Activated T-helper 9 cell treated with anti-CD3 and anti-CD28 coated beads, Interleukin-2, amount 50 U/mL, for 16 hours (primary cell): ENCODE measurements at regions not wholly inside any gene's neighbourhood (a gene's known extent, or its start where the extent isn't known, plus 50 kb on each side); places are given as distances from the start of the nearest gene placed in this dataset.

Experiments
- DNase-seq: peaks from one replicate; pipeline ENCODE4 v3.0.0-alpha.2; 2020; ENCODE audit warnings: low read depth

GRCh38 chr10:45198486-45199204 is 116.8 kb downstream of the OR13A1 start:
- no peak for DNase-seq

- no peak for DNase-seq
These were observed 116.1 kb downstream of the OR13A1 start for GRCh38 chr10:45199205-45199740.

GRCh38 chr10:45201271-45201670 is 114.1 kb downstream of the OR13A1 start:
- no peak for DNase-seq

DNA sequence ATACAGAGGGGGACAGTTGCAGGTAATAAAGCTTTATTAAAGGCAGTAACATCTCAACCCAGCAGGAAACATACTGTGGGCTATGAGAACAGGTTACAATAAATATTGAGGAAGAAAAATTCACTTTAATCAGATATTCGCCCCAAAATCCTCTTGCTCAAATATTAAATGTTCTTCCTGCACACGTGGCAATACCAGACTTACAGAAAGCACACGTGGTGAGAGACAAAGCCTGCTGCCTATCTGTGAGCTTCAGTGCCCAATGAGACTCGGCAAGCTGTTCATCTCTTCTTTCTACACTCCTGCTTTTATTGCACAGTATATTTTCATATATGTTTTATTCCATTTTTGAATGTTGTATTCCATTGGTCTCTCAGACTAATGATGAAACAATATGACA is 113.2 kb downstream of the OR13A1 start:
- DNase-seq: no peak

- no peak for DNase-seq
These were observed 110.2 kb downstream of the OR13A1 start for GRCh38 chr10:45204954-45205775.

DNA sequence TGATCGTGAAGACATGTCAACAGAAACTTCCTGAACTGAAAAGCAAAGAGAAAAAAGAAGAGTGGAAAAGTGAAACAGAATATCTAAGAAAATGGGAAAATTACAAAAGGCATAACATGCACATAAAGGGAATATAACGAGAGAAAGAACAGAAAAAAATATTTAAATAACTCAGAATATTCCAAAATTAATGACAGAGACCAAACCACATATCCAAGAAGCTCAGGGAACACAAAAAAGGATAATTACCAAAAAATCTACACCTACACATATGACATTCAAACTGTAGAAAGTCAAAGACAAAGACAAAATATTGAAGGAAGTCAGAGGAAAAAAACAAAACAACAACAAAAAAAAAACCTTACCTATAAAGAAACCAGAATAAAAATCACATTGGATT is 105.5 kb downstream of the OR13A1 start:
- no peak for DNase-seq

GRCh38 chr10:45211576-45211975 is 103.8 kb downstream of the OR13A1 start:
- DNase-seq: no peak

DNA sequence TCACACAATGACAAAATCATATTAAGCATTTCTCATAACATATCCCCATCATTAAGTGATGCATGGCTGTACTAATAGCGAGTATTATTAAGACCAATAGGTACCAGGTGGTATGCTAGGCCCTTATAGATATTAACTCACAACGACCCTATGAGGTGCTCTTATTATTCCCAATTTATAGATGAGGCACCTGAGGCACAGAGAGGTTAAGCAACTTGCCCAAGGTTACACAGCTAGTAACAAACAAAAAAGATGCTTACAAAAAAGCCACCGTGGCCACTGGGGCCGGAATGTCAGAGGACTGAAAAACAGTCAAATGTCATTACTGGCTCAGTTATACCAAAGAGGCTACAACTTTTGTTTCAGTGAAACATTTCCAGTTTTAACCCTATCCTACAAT is 96.0 kb downstream of the OR13A1 start:
- no peak for DNase-seq

DNA sequence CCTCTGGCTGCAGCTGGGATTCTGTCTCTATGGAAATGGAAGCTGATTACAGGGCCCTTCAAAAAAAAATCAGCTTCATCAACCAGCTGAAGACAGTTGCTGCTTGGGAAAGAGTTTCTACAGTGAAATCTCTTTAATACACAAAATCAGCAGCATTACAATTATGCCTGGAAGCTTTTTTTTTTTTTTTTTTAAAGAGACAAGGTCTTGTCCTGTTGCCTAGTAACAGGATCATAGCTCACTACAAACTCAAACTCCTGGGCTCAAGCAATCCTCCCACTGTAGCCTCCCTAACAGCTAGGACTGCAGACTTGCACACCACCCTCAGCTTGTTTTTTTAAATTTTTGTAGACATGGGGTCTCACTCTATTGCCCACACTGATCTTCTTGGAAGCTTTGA is 94.5 kb downstream of the OR13A1 start:
- DNase-seq: no peak

GRCh38 chr10:45224219-45224841 is 91.1 kb downstream of the OR13A1 start:
- DNase-seq: no peak

DNA sequence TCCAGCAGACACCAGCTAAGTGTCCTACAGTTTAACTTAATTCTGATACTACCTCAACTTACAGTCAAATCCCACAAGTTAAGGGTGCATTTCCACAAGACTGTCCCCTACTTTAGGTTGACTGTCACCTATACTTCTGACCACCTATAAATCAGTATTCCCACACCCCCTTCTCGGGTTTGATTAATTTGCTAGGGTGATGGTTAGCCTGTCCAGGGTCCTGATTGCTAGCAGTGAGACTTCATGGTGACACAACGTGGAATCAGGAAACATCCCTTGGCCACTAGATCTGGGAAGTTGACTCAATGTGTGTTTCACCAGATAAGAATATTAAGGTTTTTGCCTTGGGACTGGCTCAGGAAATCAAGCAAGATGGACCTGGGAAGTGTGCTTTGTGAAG is 88.4 kb downstream of the OR13A1 start:
- no peak for DNase-seq

- no peak for DNase-seq
These were observed 88.0 kb downstream of the OR13A1 start for GRCh38 chr10:45227456-45227855.

DNA sequence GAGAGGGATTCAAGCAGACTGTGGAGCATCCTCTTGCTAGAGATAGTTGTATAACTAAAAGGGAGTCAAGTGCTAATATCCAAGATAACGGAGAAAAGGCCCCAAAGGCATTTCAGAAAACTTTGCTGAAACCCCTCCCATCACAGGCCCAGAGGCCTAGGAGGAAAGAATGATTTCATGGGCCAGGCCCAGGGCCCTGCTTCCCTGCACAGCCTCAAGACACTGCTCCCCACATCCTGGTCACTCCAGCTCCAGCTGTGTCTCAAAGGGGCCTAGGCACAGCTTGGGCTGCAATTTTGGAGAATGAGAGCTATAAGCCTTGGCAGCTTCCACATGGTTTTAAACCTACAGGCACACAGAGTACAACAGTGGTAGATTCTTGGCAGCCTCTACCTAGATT is 85.6 kb downstream of the OR13A1 start:
- no peak for DNase-seq

DNA sequence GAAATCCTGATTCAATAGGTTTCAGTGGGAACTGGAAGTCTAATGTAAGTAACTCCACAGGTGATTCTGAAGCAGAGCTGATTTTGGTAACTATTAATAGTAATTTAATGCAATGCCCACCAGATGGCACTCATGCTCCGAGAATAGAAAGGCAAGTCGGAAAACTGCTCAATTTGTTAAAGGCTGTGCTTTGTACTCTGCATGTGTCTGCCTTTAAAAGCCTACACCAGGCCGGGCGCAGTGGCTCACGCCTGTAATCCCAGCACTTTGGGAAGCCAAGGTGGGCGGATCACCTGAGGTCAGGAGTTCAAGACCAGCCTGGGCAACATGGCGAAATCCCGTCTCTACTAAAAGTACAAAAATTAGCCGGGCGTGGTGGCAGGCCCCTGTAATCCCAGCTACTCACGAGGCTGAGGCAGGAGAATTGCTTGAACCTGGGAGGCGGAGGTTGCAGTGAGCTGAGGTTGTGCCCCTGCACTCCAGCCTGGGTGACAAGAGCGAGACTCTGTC is 80.1 kb downstream of the OR13A1 start:
- DNase-seq: peak; percentile 13

- DNase-seq: no peak
These were observed 79.6 kb downstream of the OR13A1 start for GRCh38 chr10:45235798-45236220.

GRCh38 chr10:45238896-45239295 is 76.5 kb downstream of the OR13A1 start:
- DNase-seq: no peak

DNA sequence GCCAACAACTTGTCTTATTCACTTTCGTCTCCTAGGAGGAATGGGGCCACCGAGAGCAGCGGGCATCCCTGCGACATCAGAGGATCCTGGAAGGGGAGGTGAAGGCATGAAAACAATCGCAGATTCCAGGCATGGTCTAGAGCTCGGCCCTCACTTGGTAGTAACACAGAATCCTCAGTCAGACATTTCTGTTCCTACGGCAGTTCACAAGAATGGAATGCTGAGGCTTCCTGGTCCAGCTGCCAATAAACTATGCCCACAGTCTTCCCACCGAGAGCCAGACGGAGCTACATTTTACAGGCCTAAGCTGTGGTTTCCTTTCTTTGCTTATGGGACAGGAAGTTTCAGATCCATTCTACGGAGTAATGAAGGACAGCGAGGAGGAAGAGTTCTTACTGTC is 75.8 kb downstream of the OR13A1 start:
- no peak for DNase-seq

DNA sequence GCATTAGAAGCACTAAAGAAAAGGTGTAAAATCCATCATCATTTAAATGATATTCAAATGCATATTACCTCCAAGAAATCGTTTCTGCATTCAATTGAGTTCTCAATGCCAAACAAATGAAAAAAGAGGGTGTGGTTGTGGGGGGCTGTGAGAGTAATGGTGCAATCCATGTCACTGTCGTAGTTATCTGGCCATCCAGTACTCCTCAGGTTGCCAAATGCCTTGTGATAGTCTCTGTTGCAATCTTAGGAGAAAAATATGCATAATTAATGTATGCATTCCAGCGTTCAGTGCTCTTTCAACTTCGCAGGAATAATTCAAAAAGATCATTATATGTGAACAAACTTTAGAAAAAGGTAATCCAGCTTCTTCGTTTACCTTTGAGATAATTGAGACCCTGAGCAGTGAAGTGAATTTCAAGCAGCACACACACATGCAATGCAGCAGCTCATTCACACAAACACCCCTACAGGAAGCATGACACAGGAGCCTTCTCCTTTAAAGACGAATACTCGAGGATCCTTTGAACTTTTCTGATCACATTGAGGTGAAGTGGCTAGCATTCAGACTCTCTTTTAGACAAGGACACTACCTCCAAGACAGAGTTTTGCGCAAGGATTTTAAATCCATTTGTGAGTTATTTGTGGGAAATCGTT is 73.4 kb downstream of the OR13A1 start:
- no peak for DNase-seq

GRCh38 chr10:45243261-45243660 is 72.1 kb downstream of the OR13A1 start:
- no peak for DNase-seq

DNA sequence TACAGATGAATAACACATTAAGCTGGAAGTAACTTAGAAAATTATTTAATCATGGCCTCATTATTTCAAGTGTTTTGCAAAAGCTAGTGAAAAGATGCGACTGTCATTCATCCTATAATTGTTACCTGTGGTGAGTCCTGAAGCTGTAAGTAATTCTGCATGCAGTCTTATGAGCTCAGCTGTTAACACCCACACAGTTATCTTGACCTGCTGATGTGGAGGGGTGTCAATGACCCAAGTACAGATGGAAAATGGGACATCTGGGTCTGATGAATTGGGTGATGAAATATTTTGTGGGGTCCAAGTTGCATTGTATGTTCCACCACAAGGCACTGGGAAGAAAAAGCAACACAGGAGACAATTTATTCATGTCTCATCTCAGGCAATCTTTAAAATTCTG is 68.9 kb downstream of the OR13A1 start:
- DNase-seq: no peak

- no peak for DNase-seq
These were observed 65.3 kb downstream of the OR13A1 start for GRCh38 chr10:45249978-45250693.
